HAP-1 (cell line): ENCODE measurements at regions not wholly inside any gene's neighbourhood (a gene's known extent, or its start where the extent isn't known, plus 50 kb on each side); places are given as distances from the start of the nearest gene placed in this dataset.

Source experiments
- DNase-seq, 2 experiments: peaks; one replicate each; pipeline ENCODE4 v3.0.0-alpha.2; 2016 to 2020; ENCODE audit warnings: low spot score in 2 of 2
- H3K27me3 ChIP-seq: fragments of 250-450 bp; sonication (Bioruptor Pico); 2 replicates; pipeline ENCODE4 v1.5.1; 2020; ENCODE audit warnings: low read depth, mild to moderate bottlenecking, moderate library complexity
- H3K36me3 ChIP-seq: fragments of 250-450 bp; sonication (Bioruptor Pico); replicated peaks from 2 replicates; pipeline ENCODE4 v1.5.1; 2020; ENCODE audit warnings: mild to moderate bottlenecking
- H3K4me1 ChIP-seq: fragments of 250-450 bp; sonication (Bioruptor Pico); 2 replicates; pipeline ENCODE4 v1.5.1; 2020; ENCODE audit warnings: mild to moderate bottlenecking
- H3K4me3 ChIP-seq: fragments of 250-450 bp; sonication (Bioruptor Pico); 2 replicates; pipeline ENCODE4 v1.5.1; 2020; ENCODE audit warnings: mild to moderate bottlenecking, moderate library complexity
- H3K9me3 ChIP-seq: fragments of 250-450 bp; sonication (Bioruptor Pico); 2 replicates; pipeline ENCODE4 v1.5.1; 2020; ENCODE audit warnings: mild to moderate bottlenecking, moderate library complexity
- in situ Hi-C: fragments of 300-500 bp; cut with MboI; formaldehyde crosslinking; loops from 3 replicates; pipeline ENCODE4 v1.14.3; 2020; ENCODE audit warnings: low sequenced_read_pairs, inconsistent platforms, mixed read lengths

DNA sequence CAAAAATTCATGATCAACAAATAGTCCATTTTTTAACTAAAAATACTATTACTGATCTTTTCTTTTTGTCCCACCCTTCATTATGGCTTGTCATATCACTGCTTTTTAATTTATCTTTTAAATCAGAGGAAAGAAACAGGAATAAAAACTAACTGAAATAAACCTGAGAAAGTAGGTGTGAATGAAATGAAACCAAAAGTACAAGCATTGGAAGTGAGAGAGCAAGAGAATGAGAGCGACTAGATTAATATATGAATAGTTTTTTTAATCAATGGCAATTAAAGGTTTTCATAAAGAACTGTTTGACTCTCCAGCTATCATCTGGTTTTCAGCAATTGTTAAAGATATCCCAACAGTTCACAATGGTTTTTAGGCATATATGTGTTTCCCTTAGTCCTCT is 137.8 kb downstream of the SPAG6 start:
- DNase-seq = no peak
- H3K27me3 ChIP-seq = no peaks in the 10 kb centered on the region; the same call in 1 of the 2 replicates
- H3K9me3 ChIP-seq = no peaks in the 10 kb centered on the region
- in situ Hi-C loops = no loop called here
- no peak overlapping the region for H3K4me3 ChIP-seq
- no peaks in the 10 kb centered on the region for H3K4me1 ChIP-seq
- H3K36me3 ChIP-seq = no peaks in the 10 kb centered on the region
